GM12872 (cell line): ENCODE measurements at regions not wholly inside any gene's neighbourhood (a gene's known extent, or its start where the extent isn't known, plus 50 kb on each side); places are given as distances from the start of the nearest gene placed in this dataset.

ENCODE experiments used
- CTCF ChIP-seq: IDR thresholded peaks from 3 replicates; pipeline ENCODE4 v1.5.1; 2011; ENCODE audit warnings: low read depth, mild to moderate bottlenecking, low read length, moderate library complexity; ENCODE audit not compliant: insufficient read depth

- no peak for TF ChIP-seq CTCF
Observed at GRCh38 chr18:41899535-41899934, 55.5 kb upstream of the PIK3C3 start.

GRCh38 chr18:41893432-41893831 lies 61.6 kb upstream of the PIK3C3 start:
- no peak for TF ChIP-seq CTCF

- TF ChIP-seq CTCF, result no peak
Observed at GRCh38 chr18:41887100-41887499, 67.9 kb upstream of the PIK3C3 start.

- no peak for TF ChIP-seq CTCF
Observed at GRCh38 chr18:41886126-41886807, 68.8 kb upstream of the PIK3C3 start.

- TF ChIP-seq CTCF, result no peak
Observed at GRCh38 chr18:41881285-41881684, 73.7 kb upstream of the PIK3C3 start.

GRCh38 chr18:41879256-41879655 lies 75.8 kb upstream of the PIK3C3 start:
- no peak for TF ChIP-seq CTCF

- TF ChIP-seq CTCF, result no peak
Observed at GRCh38 chr18:41875094-41875780, 79.8 kb upstream of the PIK3C3 start.
